HG03432 (cell line): ENCODE measurements at regions not wholly inside any gene's neighbourhood (a gene's known extent, or its start where the extent isn't known, plus 50 kb on each side); places are given as distances from the start of the nearest gene placed in this dataset.
"Not testable (repeated sequence)": the region's sequence is repeated elsewhere in the genome, so short reads cannot be mapped to it uniquely, and the experiment has no call there.

Source experiments
- ATAC-seq: cut with Tn5 transposase; IDR thresholded peaks from one replicate; pipeline ENCODE4 v1.9.1; 2021; ENCODE audit warnings: mild to moderate bottlenecking, moderate library complexity; ENCODE audit not compliant: unreplicated experiment

GRCh38 chr1:93774707-93775106 is 93.1 kb upstream of the BCAR3 start:
- no peak for ATAC-seq

- ATAC-seq: no peak
Observed at GRCh38 chr1:93773049-93773838, 91.6 kb upstream of the BCAR3 start.

- ATAC-seq: no peak
Observed at GRCh38 chr1:93771843-93772242, 90.2 kb upstream of the BCAR3 start.

GRCh38 chr1:93770640-93771039 is 89.0 kb upstream of the BCAR3 start:
- no peak for ATAC-seq

GRCh38 chr1:93769777-93770176 is 88.1 kb upstream of the BCAR3 start:
- no peak for ATAC-seq

- ATAC-seq: no peak
Observed at GRCh38 chr1:93768380-93768863, 86.8 kb upstream of the BCAR3 start.

- ATAC-seq: no peak
Observed at GRCh38 chr1:93766451-93766850, 84.8 kb upstream of the BCAR3 start.

- no peak for ATAC-seq
Observed at GRCh38 chr1:93765099-93765498, 83.5 kb upstream of the BCAR3 start.

GRCh38 chr1:93764366-93764750 is 82.7 kb upstream of the BCAR3 start:
- no peak for ATAC-seq

GRCh38 chr1:93763704-93764365 is 82.2 kb upstream of the BCAR3 start:
- no peak for ATAC-seq

GRCh38 chr1:93758842-93759515 is 77.3 kb upstream of the BCAR3 start:
- no peak for ATAC-seq

GRCh38 chr1:93757256-93758036 is 75.8 kb upstream of the BCAR3 start:
- no peak for ATAC-seq

- no peak for ATAC-seq
Observed at GRCh38 chr1:93756657-93757056, 75.0 kb upstream of the BCAR3 start.

GRCh38 chr1:93755251-93755715 is 73.6 kb upstream of the BCAR3 start:
- not testable (repeated sequence) for ATAC-seq

GRCh38 chr1:93753791-93754763 is 72.4 kb upstream of the BCAR3 start:
- no peak for ATAC-seq

GRCh38 chr1:93751377-93752250 is 70.0 kb upstream of the BCAR3 start:
- no peak for ATAC-seq

GRCh38 chr1:93750955-93751354 is 69.3 kb upstream of the BCAR3 start:
- peak; percentile 33 for ATAC-seq

- no peak for ATAC-seq
Observed at GRCh38 chr1:93749894-93750301, 68.3 kb upstream of the BCAR3 start.

- ATAC-seq: no peak
Observed at GRCh38 chr1:93749487-93749886, 67.8 kb upstream of the BCAR3 start.
